SIG-M5 treated with dmso at 0.1 percent for 504 hours (cell line): ENCODE measurements at regions not wholly inside any gene's neighbourhood (a gene's known extent, or its start where the extent isn't known, plus 50 kb on each side); places are given as distances from the start of the nearest gene placed in this dataset.
A peak's percentile ranks its signal among the peaks of the same experiment; 100 is the strongest.

Experiments
- DNase-seq: peaks from one replicate; lab custom pipeline; 2025; ENCODE audit not compliant: unreplicated experiment; lab: John Stamatoyannopoulos, UW

- no peak for DNase-seq
These were observed 128.7 kb upstream of the PKDCC start for GRCh38 chr2:41919135-41919534.

- no peak for DNase-seq
These were observed 127.6 kb upstream of the PKDCC start for GRCh38 chr2:41920181-41920580.

- DNase-seq, result no peak
These were observed 127.0 kb upstream of the PKDCC start for GRCh38 chr2:41920812-41921211.

GRCh38 chr2:41922177-41922576, 125.6 kb upstream of the PKDCC start:
- peak; percentile 37 for DNase-seq

GRCh38 chr2:41923156-41923786, 124.5 kb upstream of the PKDCC start:
- DNase-seq, result no peak

- DNase-seq, result no peak
These were observed 123.8 kb upstream of the PKDCC start for GRCh38 chr2:41924024-41924423.

- no peak for DNase-seq
These were observed 123.0 kb upstream of the PKDCC start for GRCh38 chr2:41924709-41925408.

GRCh38 chr2:41925712-41926111, 122.1 kb upstream of the PKDCC start:
- no peak for DNase-seq

- no peak for DNase-seq
These were observed 120.9 kb upstream of the PKDCC start for GRCh38 chr2:41926614-41927580.

GRCh38 chr2:41927581-41928264, 120.1 kb upstream of the PKDCC start:
- DNase-seq, result no peak

GRCh38 chr2:41928526-41928925, 119.3 kb upstream of the PKDCC start:
- DNase-seq, result no peak

- DNase-seq, result no peak
These were observed 116.8 kb upstream of the PKDCC start for GRCh38 chr2:41930807-41931566.

- DNase-seq, result no peak
These were observed 115.4 kb upstream of the PKDCC start for GRCh38 chr2:41932241-41933045.

- DNase-seq, result no peak
These were observed 114.8 kb upstream of the PKDCC start for GRCh38 chr2:41933046-41933420.

- no peak for DNase-seq
These were observed 114.1 kb upstream of the PKDCC start for GRCh38 chr2:41933585-41934320.

- DNase-seq, result no peak
These were observed 113.4 kb upstream of the PKDCC start for GRCh38 chr2:41934329-41934958.

GRCh38 chr2:41935002-41935401, 112.8 kb upstream of the PKDCC start:
- no peak for DNase-seq

- DNase-seq, result no peak
These were observed 112.0 kb upstream of the PKDCC start for GRCh38 chr2:41935825-41936224.
